ENCODE measurements at regions not wholly inside any gene's neighbourhood (a gene's known extent, or its start where the extent isn't known, plus 50 kb on each side); places are given as distances from the start of the nearest gene placed in this dataset.

DNA sequence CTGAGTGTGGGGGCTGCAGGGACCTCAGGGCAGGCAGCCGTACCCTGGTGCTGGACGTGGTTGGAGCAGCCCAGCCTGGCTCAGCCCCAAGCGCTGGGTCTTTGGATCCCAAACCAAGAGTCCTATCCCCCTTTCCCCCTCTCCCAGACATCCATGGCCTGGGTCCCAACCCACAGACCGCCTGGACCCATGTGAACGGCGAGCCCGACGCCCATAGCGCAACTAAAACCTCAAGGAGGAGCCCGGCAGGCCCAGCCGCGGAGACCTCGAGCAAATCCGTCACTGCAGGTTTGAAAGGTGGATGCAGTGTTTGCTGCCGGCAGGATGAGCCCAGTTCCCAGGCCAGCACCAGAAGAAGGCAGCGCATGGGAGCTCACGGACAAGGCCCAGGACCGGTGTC is 337.0 kb downstream of the BRD1 start:
- TF ChIP-seq ZFX (IDR thresholded peaks at IDR 0.05; ENCODE audit: borderline replicate concordance) = no peak
- TF ChIP-seq, protein P1, sequence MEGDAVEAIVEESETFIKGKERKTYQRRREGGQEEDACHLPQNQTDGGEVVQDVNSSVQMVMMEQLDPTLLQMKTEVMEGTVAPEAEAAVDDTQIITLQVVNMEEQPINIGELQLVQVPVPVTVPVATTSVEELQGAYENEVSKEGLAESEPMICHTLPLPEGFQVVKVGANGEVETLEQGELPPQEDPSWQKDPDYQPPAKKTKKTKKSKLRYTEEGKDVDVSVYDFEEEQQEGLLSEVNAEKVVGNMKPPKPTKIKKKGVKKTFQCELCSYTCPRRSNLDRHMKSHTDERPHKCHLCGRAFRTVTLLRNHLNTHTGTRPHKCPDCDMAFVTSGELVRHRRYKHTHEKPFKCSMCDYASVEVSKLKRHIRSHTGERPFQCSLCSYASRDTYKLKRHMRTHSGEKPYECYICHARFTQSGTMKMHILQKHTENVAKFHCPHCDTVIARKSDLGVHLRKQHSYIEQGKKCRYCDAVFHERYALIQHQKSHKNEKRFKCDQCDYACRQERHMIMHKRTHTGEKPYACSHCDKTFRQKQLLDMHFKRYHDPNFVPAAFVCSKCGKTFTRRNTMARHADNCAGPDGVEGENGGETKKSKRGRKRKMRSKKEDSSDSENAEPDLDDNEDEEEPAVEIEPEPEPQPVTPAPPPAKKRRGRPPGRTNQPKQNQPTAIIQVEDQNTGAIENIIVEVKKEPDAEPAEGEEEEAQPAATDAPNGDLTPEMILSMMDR (IDR thresholded peaks at IDR 0.05) = no peak
- H3K27ac ChIP-seq = no peak overlapping the region

DNA sequence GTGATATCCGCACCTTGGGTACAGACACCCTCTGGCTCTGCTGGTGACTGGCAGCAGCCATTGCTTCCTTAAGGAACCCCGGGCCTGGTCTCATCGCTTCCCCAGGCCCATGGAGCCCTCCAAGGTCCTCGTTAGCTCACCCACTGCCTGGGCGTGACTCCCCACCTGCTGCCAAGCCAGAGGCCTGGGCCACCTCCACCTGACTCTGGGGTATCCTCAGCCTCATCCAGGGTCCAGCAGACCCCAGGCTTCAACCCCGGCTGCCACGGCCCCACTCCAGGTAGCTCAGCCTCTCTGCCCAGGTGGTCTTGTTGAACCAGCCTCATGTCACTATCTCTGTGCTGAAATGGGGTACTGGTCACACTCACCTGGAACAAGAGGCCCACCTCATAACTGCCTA is 337.9 kb downstream of the BRD1 start:
- no peak overlapping the region for H3K27ac ChIP-seq
- no peak for TF ChIP-seq ZFX (IDR thresholded peaks at IDR 0.05; ENCODE audit: borderline replicate concordance)
- TF ChIP-seq, protein P1 (IDR thresholded peaks at IDR 0.05) = no peak

DNA sequence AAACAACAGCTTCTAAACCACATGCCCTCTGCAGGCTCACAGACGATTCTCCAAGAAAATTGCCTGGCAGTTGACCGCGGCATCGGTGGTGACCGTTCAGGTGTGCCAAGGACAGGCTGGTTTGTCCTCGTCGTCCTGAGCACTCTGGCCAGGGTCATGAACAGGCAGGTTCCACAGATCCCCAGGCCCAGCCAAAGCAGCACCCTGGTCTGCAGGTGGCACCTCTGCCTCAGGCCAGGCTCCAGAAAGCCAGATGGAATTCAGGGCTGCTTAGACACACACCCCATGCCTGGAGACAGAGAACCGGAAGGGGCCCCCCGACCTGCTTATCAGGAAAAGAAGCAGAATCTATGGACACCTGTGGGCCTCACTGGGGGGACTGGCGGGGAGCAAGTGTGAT is 338.7 kb downstream of the BRD1 start:
- H3K27ac ChIP-seq = no peak overlapping the region
- TF ChIP-seq, protein P1 (IDR thresholded peaks at IDR 0.05) = no peak

DNA sequence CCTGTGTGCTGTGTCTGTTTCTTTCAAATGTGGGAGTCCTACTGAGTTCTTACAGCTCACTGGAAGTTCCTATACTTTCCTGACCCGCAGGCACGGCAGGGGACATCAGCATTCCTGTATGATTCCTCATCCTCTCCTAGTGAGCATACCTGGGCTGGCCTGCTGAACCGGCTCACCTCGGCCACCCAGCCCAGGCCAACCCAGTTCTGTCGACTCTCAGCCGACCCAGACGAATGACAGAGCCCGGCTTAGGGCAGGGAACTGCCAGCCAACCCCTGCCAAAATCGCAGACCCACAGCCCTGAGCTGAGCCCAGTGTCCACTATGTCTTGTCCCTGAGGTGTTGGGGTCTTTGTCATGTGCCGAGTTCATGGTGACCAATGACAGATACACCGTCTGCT is 339.7 kb downstream of the BRD1 start:
- TF ChIP-seq, protein P1 (IDR thresholded peaks at IDR 0.05) = no peak
- H3K27ac ChIP-seq = no peak overlapping the region

DNA sequence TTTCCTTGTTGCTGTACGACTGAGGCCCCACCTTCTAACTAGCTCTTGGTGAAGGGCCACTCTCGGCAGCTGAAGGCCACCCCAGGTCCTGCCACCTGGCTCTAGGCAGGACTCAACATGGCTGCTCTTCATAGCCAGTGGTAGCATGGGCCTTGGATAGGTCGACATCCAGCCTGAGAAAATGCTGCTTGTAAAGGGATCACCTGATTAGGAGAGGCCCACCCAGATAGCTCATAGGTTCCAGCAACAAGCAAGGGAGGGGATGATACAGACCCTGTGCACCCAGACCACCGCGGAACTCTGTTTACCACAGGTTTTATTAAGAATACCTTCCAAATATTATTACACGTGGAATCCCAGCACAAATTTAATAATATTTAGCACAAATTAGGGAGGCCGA is 341.4 kb downstream of the BRD1 start:
- no peak overlapping the region for H3K27ac ChIP-seq
- TF ChIP-seq, protein P1 (IDR thresholded peaks at IDR 0.05) = no peak
- no peak for TF ChIP-seq ZFX (IDR thresholded peaks at IDR 0.05; ENCODE audit: borderline replicate concordance)

DNA sequence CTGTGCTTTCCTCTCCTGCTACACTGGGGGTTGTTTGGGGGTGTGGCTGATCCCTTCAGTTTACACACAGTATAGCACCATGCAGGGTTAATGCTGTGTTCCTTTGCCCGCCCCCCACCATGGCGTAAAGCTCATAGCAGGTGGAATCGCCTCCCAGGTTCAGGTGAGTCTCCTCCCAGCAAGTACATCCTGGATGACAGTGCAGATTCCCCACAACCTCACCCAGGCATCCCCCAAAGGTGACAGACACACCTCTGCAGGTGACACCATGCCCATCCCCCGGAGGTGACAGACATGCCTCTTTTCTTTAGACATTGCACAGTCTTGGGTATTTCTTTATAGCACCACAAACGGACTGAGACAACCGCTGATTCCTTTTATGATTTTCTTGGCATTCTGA is 343.7 kb downstream of the BRD1 start:
- TF ChIP-seq ZFX (IDR thresholded peaks at IDR 0.05; ENCODE audit: borderline replicate concordance) = no peak
- TF ChIP-seq, protein P1 (IDR thresholded peaks at IDR 0.05) = no peak
- H3K27ac ChIP-seq = no peak overlapping the region

DNA sequence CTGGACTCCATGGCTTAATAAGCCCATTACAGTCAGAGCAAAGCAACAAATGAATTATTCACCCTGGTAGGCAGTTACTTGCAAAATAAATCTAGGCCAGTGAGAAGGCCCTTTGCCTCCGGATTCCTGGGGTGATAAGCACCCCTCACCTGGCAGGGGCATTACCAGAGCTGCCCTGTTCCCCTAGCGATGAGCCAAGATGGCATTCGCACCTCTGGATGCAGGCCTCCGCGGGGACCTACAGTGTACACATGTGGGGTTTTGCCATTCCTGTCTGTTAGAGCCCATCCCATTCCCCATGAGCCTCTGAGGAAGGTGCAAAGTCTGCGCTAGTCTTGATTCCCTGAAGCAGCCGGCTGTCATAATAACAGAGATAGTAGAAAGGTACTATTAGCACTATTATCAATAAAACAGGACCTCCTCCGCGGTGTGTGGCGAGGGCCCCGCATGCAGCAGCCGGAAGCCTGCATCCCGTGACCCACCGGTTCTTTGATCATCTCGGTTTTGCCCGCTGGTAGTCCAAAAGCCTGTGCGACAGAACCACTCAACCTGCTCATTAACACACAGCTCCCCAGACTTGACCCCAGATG is 344.3 kb downstream of the BRD1 start:
- TF ChIP-seq ZFX (IDR thresholded peaks at IDR 0.05; ENCODE audit: borderline replicate concordance) = no peak
- TF ChIP-seq, protein P1 (IDR thresholded peaks at IDR 0.05) = no peak
- no peak overlapping the region for H3K27ac ChIP-seq
